HCT116 (cell line): ENCODE measurements at regions not wholly inside any gene's neighbourhood (a gene's known extent, or its start where the extent isn't known, plus 50 kb on each side); places are given as distances from the start of the nearest gene placed in this dataset.

ENCODE experiments used
- ATAC-seq: fragments of 200-7000 bp; cut with Tn5 transposase; 2 replicates; pipeline ENCODE4 v1.9.1; 2020; ENCODE audit warnings: mild to moderate bottlenecking, moderate library complexity
- BruUV-seq: library from RNA; stranded (reverse); fragments of 400-500 nt; replicated peaks from 2 replicates; lab custom pipeline; 2021; lab: Mats Ljungman, UMichigan
- CTCF ChIA-PET: fragments of 300-600 bp; sonication (Branson Sonifier 250); formaldehyde crosslinking; loops from one replicate; lab custom pipeline; 2021; ENCODE audit warnings: antibody characterized with exemption; lab: Charles Lee
- POLR2A ChIA-PET: fragments of 300-600, 350-600 bp; sonication (Branson Sonifier 250); formaldehyde crosslinking; loops from one replicate; lab custom pipeline; 2021; ENCODE audit warnings: antibody characterized with exemption; lab: Charles Lee
- RAD21 ChIA-PET, 2 experiments: fragments of 300-600 bp; sonication (Branson Sonifier 250); formaldehyde crosslinking; loops; one replicate each; lab custom pipeline; 2023; ENCODE audit warnings: low total read pairs in 2 of 2; ENCODE audit not compliant: uncharacterized antibody in 2 of 2, unreplicated experiment in 2 of 2, low non-redundant PET in 1 of 2; lab: Charles Lee
- DNase-seq: peaks from one replicate; pipeline ENCODE4 v3.0.0-alpha.2; 2010; ENCODE audit warnings: low read depth, low spot score
- H2AFZ ChIP-seq: fragments of 200-600 bp; shearing (Covaris generic), sonication (generic); 2 replicates; pipeline ENCODE4 v1.6.1; 2017; ENCODE audit warnings: low read depth, mixed run types, mixed read lengths, antibody characterized with exemption, low read length; ENCODE audit not compliant: poor library complexity, severe bottlenecking
- H3K27ac ChIP-seq: 2 replicates; pipeline ENCODE4 v1.5.1; 2012; ENCODE audit warnings: low read depth, low read length
- H3K27me3 ChIP-seq: fragments of 200-600 bp; sonication (generic); 2 replicates; pipeline ENCODE4 v1.6.1; 2016; ENCODE audit warnings: mixed run types, low read length, mixed read lengths; ENCODE audit not compliant: insufficient read depth
- H3K36me3 ChIP-seq, 2 experiments: fragments of 200-500 bp in 1 of 2; fragments of 200-600 bp in 1 of 2; sonication (Bioruptor generic) in 1 of 2; sonication (generic) in 1 of 2; 2 replicates each; pipeline versions ENCODE4 v1.5.1 to v1.6.1; 2014 to 2016; ENCODE audit warnings: low read length in 2 of 2, inconsistent platforms in 1 of 2, mixed read lengths in 1 of 2, mixed run types in 1 of 2; ENCODE audit not compliant: insufficient read depth in 2 of 2, control insufficient read depth in 1 of 2
- H3K4me1 ChIP-seq, 2 experiments: fragments of 200-600 bp in 1 of 2; sonication (generic) in 1 of 2; 2 replicates each; pipeline versions ENCODE4 v1.5.1 to v1.6.1; 2012 to 2017; ENCODE audit warnings: low read length in 2 of 2, inconsistent platforms in 1 of 2, mild to moderate bottlenecking in 1 of 2, mixed read lengths in 1 of 2, mixed run types in 1 of 2, moderate library complexity in 1 of 2; ENCODE audit not compliant: insufficient read depth in 2 of 2, control insufficient read depth in 1 of 2
- H3K4me2 ChIP-seq: fragments of 200-600 bp; sonication (generic); 2 replicates; pipeline ENCODE4 v1.6.1; 2017; ENCODE audit warnings: mixed run types, low read length, mixed read lengths
- H3K4me3 ChIP-seq, 2 experiments: fragments of 200-600 bp in 1 of 2; sonication (generic) in 1 of 2; replicated peaks in 1 of 2; 2 replicates each; pipeline ENCODE4 v1.5.1; 2011 to 2016; ENCODE audit warnings: low read length in 2 of 2, control low read depth in 1 of 2, low read depth in 1 of 2, mild to moderate bottlenecking in 1 of 2, mixed read lengths in 1 of 2, mixed run types in 1 of 2
- H3K79me2 ChIP-seq: fragments of 200-600 bp; sonication (generic); 2 replicates; pipeline ENCODE4 v1.6.1; 2017; ENCODE audit warnings: mild to moderate bottlenecking, mixed run types, low read length, moderate library complexity, mixed read lengths; ENCODE audit not compliant: insufficient read depth
- H3K9ac ChIP-seq: fragments of 200-600 bp; sonication (generic); 2 replicates; pipeline ENCODE4 v1.6.1; 2016; ENCODE audit warnings: low read length, mixed read lengths
- H3K9me2 ChIP-seq: fragments of 200-600 bp; sonication (generic), shearing (Covaris generic); 2 replicates; pipeline ENCODE4 v1.6.1; 2017; ENCODE audit warnings: mixed run types, mild to moderate bottlenecking, moderate library complexity; ENCODE audit not compliant: insufficient read depth
- H3K9me3 ChIP-seq, 2 experiments: fragments of 200-500 bp in 1 of 2; fragments of 200-600 bp in 1 of 2; sonication (Bioruptor generic) in 1 of 2; sonication (generic) in 1 of 2; 2 replicates each; pipeline ENCODE4 v1.6.1; 2014 to 2017; ENCODE audit warnings: low read length in 2 of 2, mixed read lengths in 2 of 2, inconsistent platforms in 1 of 2, low read depth in 1 of 2, mild to moderate bottlenecking in 1 of 2, mixed run types in 1 of 2, moderate library complexity in 1 of 2; ENCODE audit not compliant: control insufficient read depth in 1 of 2, insufficient read depth in 1 of 2
- H4K20me1 ChIP-seq: fragments of 200-600 bp; sonication (generic), shearing (Covaris generic); 2 replicates; pipeline ENCODE4 v1.6.1; 2017; ENCODE audit warnings: mixed run types, mild to moderate bottlenecking, moderate library complexity; ENCODE audit not compliant: insufficient read depth
- CEBPB ChIP-seq: IDR thresholded peaks from 2 replicates; pipeline ENCODE4 v1.6.1; 2012; ENCODE audit warnings: low read depth
- EGR1 ChIP-seq: IDR thresholded peaks from 2 replicates; pipeline ENCODE4 v1.6.1; 2012; ENCODE audit warnings: low read depth
- ELF1 ChIP-seq: IDR thresholded peaks from 2 replicates; pipeline ENCODE4 v1.6.1; 2012; ENCODE audit warnings: low read depth, borderline replicate concordance
- POLR2A ChIP-seq: IDR thresholded peaks from 2 replicates; pipeline ENCODE4 v1.7.0; 2011; ENCODE audit warnings: borderline replicate concordance; ENCODE audit not compliant: insufficient read depth, insufficient read length; ENCODE audit errors: extremely low read depth
- POLR2AphosphoS5 ChIP-seq: IDR thresholded peaks from 2 replicates; pipeline ENCODE4 v1.6.1; 2011; ENCODE audit warnings: mild to moderate bottlenecking, low read depth, low read length, moderate library complexity
- RAD21 ChIP-seq: IDR thresholded peaks from 2 replicates; pipeline ENCODE4 v1.6.1; 2012; ENCODE audit warnings: low read depth, mild to moderate bottlenecking
- SIN3A ChIP-seq: IDR thresholded peaks from 2 replicates; pipeline ENCODE4 v1.6.1; 2012; ENCODE audit warnings: low read depth
- SP1 ChIP-seq: IDR thresholded peaks from 2 replicates; pipeline ENCODE4 v1.6.1; 2012; ENCODE audit warnings: low read depth
- intact Hi-C: fragments of 100-400 bp; cut with micrococcal nuclease; formaldehyde crosslinking; loops from 2 replicates; pipeline ENCODE4 v1.10.0; 2022
- TF ChIP-seq, protein P1 (sequence below), 3 experiments: fragments of 200-600 bp in 1 of 3; sonication (generic) in 1 of 3; IDR thresholded peaks in 2 of 3; conservative IDR thresholded peaks in 1 of 3; 2 replicates each; pipeline ENCODE4 v1.5.1; 2012 to 2017; ENCODE audit warnings: low read depth in 2 of 3, low read length in 2 of 3, antibody characterized with exemption in 1 of 3, borderline replicate concordance in 1 of 3, control low read depth in 1 of 3, mild to moderate bottlenecking in 1 of 3, mixed read lengths in 1 of 3, mixed run types in 1 of 3, moderate library complexity in 1 of 3; ENCODE audit not compliant: insufficient read depth in 1 of 3

DNA sequence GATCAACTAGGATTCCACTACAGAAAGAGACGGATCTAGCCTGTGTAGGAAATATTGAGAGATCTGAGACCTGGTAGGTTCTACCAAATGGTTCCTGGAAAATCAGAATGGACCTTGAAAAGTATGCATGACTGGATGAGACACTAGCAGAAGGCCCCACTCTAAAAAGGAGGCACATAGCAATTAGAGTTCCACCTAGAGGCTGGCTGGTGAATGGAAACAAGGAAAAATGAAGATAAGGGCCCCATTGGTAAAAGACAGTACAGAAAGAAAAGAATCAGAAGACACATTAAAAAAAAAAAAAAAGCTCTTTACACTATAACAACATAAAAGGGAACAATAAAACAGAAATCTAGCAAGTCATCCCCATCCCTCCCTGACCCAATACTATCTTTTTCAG lies 518.5 kb downstream of the NR2F1-AS1 start:
- Histone ChIP-seq H3K4me2 (no peak overlapping the region), H3K9ac (no peak overlapping the region), H4K20me1 (no peaks in the 10 kb centered on the region), H3K9me3 (no peaks in the 10 kb centered on the region), H3K4me3 (no peak overlapping the region), H3K4me1 (no peaks in the 10 kb centered on the region), H3K36me3 (no peaks in the 10 kb centered on the region), H3K9me2 (no peaks in the 10 kb centered on the region), H2AFZ (no peak overlapping the region), H3K27ac (no peak overlapping the region), H3K27me3 (no peaks in the 10 kb centered on the region), H3K79me2 (no peaks in the 10 kb centered on the region)
- ChIA-PET POLR2A (no interaction called here), CTCF (interaction anchor here (0.8 to 1.2 kb wide), 2 partner anchors 11 to 70 kb away, joined by 3 to 4 read pairs; no protein-coding TSS in a partner anchor), RAD21 (no interaction called here)
- TF ChIP-seq ELF1 (no peak), POLR2A (no peak), RAD21 (peak; percentile 34; the same call in 1 of the 2 replicates)
- TF ChIP-seq, protein P1, sequence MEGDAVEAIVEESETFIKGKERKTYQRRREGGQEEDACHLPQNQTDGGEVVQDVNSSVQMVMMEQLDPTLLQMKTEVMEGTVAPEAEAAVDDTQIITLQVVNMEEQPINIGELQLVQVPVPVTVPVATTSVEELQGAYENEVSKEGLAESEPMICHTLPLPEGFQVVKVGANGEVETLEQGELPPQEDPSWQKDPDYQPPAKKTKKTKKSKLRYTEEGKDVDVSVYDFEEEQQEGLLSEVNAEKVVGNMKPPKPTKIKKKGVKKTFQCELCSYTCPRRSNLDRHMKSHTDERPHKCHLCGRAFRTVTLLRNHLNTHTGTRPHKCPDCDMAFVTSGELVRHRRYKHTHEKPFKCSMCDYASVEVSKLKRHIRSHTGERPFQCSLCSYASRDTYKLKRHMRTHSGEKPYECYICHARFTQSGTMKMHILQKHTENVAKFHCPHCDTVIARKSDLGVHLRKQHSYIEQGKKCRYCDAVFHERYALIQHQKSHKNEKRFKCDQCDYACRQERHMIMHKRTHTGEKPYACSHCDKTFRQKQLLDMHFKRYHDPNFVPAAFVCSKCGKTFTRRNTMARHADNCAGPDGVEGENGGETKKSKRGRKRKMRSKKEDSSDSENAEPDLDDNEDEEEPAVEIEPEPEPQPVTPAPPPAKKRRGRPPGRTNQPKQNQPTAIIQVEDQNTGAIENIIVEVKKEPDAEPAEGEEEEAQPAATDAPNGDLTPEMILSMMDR (IDR thresholded peaks at IDR 0.05 in 2 of 3, conservative IDR thresholded peaks at IDR 0.05 in 1 of 3; ENCODE audit: borderline replicate concordance in 1 of 3, insufficient read depth in 1 of 3, low read depth in 2 of 3, low read length in 2 of 3) = peak; percentile 23 to 53 (median 51); a peak in 4 of 6 replicates
- intact Hi-C loops = loop anchor here (5.0 kb wide), 1 partner anchor 145 kb away; no protein-coding TSS in a partner anchor
- no peak for DNase-seq
- ATAC-seq = peak; percentile 65
- BruUV-seq = no TSS peak

- no peaks in the 10 kb centered on the region for H3K4me1 ChIP-seq
- RAD21 ChIA-PET = no interaction called here
- H3K79me2 ChIP-seq = no peaks in the 10 kb centered on the region
- no peaks in the 10 kb centered on the region for H3K36me3 ChIP-seq
- ATAC-seq (no peak), DNase-seq (no peak)
- intact Hi-C loops = no loop called here
- POLR2A ChIA-PET = no interaction called here
- no peak overlapping the region for H3K4me3 ChIP-seq
- CTCF ChIA-PET = interaction anchor here (1.2 kb wide), 1 partner anchor 743 kb away, joined by 3 read pairs; no protein-coding TSS in a partner anchor
- H3K27me3 ChIP-seq = no peaks in the 10 kb centered on the region
- no peak overlapping the region for H3K27ac ChIP-seq
- H3K9me3 ChIP-seq = no peaks in the 10 kb centered on the region
- no peak overlapping the region for H2AFZ ChIP-seq
- H3K9me2 ChIP-seq = no peaks in the 10 kb centered on the region
- H3K9ac ChIP-seq = no peak overlapping the region
- H3K4me2 ChIP-seq = no peak overlapping the region
- no TSS peak for BruUV-seq
- H4K20me1 ChIP-seq = no peaks in the 10 kb centered on the region
- TF ChIP-seq EGR1 (no peak), SIN3A (no peak), POLR2A (no peak), CEBPB (no peak), RAD21 (no peak), SP1 (no peak), POLR2AphosphoS5 (no peak)
- TF ChIP-seq, protein P1 (IDR thresholded peaks at IDR 0.05 in 2 of 3, conservative IDR thresholded peaks at IDR 0.05 in 1 of 3; ENCODE audit: borderline replicate concordance in 1 of 3, insufficient read depth in 1 of 3, low read depth in 2 of 3, low read length in 2 of 3) = no peak
Observed at GRCh38 chr5:93058309-93058708, 522.7 kb downstream of the NR2F1-AS1 start.
